Cardiac fibroblast (primary cell): ENCODE measurements at regions not wholly inside any gene's neighbourhood (a gene's known extent, or its start where the extent isn't known, plus 50 kb on each side); places are given as distances from the start of the nearest gene placed in this dataset.

Source experiments
- DNase-seq, 2 donors: peaks; one replicate each; pipeline versions ENCODE4 v3.0.0 to v3.0.0-alpha.2; 2010; ENCODE audit warnings: low read depth in 2 of 2
- H3K4me3 ChIP-seq, 2 donors: replicated peaks in 1 of 2; 1 replicate in 1 of 2; 2 replicates in 1 of 2; pipeline ENCODE4 v1.5.1; 2011; ENCODE audit warnings: low read depth in 2 of 2, low read length in 2 of 2, mild to moderate bottlenecking in 2 of 2, moderate library complexity in 1 of 2
- TF ChIP-seq, protein P1 (sequence below): IDR thresholded peaks from one replicate; pipeline ENCODE4 v1.5.1; 2011; ENCODE audit warnings: low read depth, mild to moderate bottlenecking, low read length, inconsistent platforms

GRCh38 chr18:44128365-44128764 lies 552.3 kb upstream of the SETBP1 start:
- TF ChIP-seq, protein P1, sequence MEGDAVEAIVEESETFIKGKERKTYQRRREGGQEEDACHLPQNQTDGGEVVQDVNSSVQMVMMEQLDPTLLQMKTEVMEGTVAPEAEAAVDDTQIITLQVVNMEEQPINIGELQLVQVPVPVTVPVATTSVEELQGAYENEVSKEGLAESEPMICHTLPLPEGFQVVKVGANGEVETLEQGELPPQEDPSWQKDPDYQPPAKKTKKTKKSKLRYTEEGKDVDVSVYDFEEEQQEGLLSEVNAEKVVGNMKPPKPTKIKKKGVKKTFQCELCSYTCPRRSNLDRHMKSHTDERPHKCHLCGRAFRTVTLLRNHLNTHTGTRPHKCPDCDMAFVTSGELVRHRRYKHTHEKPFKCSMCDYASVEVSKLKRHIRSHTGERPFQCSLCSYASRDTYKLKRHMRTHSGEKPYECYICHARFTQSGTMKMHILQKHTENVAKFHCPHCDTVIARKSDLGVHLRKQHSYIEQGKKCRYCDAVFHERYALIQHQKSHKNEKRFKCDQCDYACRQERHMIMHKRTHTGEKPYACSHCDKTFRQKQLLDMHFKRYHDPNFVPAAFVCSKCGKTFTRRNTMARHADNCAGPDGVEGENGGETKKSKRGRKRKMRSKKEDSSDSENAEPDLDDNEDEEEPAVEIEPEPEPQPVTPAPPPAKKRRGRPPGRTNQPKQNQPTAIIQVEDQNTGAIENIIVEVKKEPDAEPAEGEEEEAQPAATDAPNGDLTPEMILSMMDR, result no peak
- H3K4me3 ChIP-seq, result no peak overlapping the region
- peak; percentile 38 to 61 for DNase-seq

DNA sequence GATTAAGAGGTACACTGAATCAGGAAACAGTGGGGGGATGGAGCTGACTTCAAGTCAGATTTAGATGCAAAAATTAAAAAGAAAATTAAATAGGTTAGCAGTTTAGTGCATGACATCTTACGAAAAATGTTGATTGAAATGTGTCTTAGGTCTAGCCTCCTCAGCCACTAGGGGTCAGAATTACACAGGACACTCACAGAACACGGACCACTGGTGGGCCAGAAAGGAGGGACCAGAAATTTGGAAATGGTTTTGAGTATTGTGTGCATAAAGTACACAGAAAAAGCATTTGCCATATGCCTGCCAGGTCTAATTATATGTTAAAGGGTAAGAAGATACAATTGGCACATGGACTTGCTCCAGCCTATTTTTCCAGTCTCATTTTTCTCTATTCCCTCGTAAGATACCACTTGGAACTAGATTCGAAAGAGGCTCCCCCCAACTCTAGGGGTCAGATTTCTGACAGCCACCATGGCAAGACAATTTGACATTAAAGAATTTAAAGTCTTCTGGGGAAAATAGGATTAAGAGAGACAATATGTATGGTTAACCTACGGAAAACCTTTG lies 550.2 kb upstream of the SETBP1 start:
- TF ChIP-seq, protein P1, result peak; percentile 69
- DNase-seq, result peak; percentile 54 to 61
- no peak overlapping the region for H3K4me3 ChIP-seq

DNA sequence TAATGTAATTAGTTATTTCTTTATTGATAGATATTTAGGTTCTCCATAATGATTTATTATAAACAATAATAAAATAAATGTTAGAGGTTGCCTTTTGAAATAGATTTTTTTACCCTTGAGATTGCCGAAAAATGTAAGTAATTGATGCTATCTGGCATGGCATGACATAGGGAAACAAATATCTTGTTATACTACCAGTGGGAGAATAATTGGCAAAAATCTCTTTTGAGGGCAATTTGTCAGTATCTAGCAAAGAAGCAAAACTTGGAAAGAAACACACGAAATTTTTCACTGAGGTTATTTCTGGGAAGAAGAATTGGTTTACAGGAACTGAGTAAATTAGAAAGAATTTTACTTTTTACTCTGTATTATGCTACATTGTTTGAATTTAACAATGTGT lies 547.2 kb upstream of the SETBP1 start:
- TF ChIP-seq, protein P1, result no peak
- peak in 1 of 2 donors; percentile 39 for DNase-seq
- no peak overlapping the region for H3K4me3 ChIP-seq

DNA sequence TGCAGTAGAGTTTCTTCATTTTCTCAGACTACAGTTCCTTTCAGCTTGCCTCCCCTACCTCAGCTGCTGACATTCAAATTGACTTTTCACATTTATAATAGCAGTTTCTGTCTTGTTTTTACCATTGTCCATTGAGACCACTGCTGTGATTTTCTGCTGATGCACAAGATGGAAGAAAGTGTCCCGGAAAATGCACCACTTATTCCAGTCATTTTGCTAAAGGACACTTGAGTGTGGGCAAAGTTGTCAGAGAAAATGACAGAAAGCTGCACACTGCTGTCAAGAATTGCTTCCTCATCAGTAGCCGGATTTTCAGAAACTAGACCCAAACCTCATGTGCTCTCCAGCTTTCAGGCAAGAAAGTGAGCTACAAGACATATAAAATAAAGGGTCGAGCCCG lies 546.2 kb upstream of the SETBP1 start:
- no peak overlapping the region for H3K4me3 ChIP-seq
- TF ChIP-seq, protein P1, result no peak
- no peak for DNase-seq

DNA sequence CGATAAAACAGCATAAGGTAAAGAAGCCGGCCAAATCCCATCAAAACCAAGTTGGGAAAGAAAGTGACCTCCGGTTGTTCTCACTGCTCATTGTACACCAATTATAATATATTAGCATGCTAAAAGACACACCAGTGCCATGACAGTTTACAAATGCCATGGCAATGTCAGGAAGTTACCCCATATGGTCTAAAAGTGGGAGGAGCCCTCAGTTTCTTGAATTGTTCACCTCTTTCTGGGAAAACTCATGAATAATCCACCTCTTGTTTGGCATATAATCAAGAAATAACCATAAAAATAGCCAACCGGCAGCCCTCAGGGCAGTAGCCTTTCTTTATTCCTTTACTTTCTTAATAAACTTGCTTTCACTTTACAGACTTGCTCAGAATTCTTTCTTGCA lies 544.9 kb upstream of the SETBP1 start:
- no peak for DNase-seq
- H3K4me3 ChIP-seq, result no peak overlapping the region
- TF ChIP-seq, protein P1, result no peak

GRCh38 chr18:44136326-44136725 lies 544.4 kb upstream of the SETBP1 start:
- no peak for DNase-seq
- H3K4me3 ChIP-seq, result no peak overlapping the region
- TF ChIP-seq, protein P1, result no peak

DNA sequence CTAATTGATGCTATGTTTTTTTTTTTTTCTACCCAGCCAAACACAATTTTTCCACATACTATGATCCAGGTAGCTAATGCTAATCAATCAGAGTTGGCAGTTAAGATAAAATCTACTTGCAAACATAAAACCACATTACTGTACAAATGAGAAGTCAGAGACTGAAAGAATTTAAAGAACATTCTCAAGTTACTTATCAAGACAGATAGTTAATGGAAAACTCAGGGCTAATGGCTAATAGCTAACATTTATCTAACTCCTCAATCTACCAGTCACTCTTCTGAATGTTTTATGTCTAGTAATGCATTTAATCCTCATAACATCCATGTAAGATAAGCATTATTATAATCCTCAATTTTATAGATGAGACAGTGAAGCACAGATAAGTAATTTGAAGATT lies 537.6 kb upstream of the SETBP1 start:
- no peak overlapping the region for H3K4me3 ChIP-seq
- DNase-seq, result no peak
- TF ChIP-seq, protein P1, result no peak
